Hypothalamus (tissue), 51 donors: ENCODE measurements at regions not wholly inside any gene's neighbourhood (a gene's known extent, or its start where the extent isn't known, plus 50 kb on each side); places are given as distances from the start of the nearest gene placed in this dataset.

Experiments used
- DNase-seq, 51 donors: peaks; one replicate each; lab custom pipeline; 2025; lab: John Stamatoyannopoulos, UW

DNA sequence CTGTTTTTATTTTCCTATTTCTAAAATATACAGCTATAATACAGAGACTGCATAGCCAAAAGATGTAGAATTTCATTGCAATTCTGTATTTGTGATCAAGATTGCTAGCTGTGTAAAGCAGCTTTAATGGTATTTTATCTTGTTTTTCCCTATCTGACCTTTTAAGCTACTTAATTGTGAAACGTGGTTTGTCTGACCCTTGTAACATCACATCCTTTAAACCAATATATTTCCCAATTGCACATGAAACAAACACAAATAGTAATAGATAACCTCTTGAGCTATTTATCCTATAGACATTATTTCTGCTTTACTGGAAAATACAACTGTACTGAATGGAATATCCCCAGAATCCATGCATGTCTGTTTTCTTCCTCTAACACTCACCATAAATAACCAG lies 112.2 kb upstream of the PLPPR4 start:
- DNase-seq: no peak

DNA sequence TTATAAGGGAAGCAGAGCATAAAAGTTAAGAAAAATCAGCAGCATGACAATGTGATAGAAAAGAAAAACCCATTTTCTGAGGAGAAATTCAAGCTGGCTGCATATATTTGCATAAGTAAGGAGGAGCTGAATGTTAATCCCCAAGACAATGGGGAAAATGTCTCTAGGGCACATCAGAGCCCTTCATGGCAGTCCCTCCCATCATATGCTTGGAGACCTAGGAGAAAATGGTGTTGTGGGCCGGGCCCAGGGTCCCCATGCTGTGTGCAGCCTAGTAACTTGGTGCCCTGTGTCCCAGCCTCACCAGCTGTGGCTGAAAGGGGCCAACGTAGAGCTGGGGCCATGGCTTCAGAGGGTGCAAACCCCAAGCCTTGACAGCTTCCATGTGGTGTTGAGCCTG lies 100.6 kb upstream of the PLPPR4 start:
- no peak for DNase-seq

DNA sequence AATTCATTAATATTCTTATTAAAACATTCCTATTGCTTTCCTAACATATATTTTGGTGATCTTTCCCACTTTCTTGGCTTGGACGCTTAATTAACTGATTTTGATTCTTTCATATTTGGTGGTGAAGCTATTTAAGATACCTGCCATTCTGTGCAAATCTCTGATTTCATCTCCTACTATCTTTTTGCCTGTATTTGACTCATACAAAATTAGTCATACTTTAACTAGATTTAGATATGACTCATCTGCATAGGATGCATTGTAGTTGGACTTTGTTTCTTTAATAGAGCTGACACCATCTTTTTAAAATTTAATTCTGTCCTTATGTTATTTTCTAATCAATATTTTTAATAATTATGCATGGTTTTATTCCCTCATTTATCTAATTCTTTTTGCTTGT lies 93.8 kb upstream of the PLPPR4 start:
- DNase-seq: no peak

DNA sequence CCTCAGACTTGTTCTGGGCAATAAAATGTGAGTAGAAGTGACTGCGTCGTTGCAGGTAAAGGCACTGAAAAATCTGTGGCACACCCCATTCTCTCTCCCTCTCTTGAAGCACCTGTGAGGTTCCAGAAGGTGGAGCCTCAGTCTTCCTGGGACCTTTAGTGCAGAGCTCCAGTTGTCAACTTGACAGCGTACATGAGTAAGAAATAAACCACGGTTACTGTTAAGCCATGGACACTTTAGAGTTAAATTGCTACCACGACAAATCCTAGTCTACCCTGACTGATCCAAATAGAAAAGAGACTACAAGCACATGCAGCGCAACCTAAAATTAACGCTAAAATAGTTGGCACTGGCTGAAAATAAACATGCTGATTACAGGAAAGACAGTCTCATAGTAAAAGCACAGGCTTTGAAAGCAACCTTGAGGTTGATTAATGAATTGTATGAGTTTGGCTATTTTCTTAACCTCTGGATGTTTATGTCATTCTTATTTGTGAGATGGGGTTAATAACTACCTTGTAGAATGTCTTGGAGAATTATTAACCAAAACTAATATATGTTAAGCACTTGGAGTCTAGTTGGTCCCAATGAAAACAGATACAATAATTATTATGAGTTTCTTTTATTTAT lies 93.0 kb upstream of the PLPPR4 start:
- DNase-seq: no peak

DNA sequence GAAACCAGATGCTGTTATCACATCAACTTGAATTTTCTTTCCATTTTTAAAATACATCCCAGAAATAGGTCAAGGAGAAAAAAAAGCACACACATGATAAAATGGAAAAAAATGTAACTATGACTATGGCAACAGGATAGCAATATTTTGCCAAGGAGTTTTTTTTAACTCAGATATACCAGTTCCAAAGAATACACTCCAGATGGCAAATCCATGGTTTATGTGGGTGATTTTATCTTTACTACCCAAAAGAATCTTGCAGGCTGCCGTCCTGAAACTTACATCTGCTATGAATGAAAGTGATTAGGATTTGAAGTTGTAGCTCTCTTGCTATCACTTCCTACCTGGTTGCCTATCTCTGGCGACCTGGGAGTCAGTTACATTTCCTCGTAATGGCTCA lies 91.0 kb upstream of the PLPPR4 start:
- no peak for DNase-seq

DNA sequence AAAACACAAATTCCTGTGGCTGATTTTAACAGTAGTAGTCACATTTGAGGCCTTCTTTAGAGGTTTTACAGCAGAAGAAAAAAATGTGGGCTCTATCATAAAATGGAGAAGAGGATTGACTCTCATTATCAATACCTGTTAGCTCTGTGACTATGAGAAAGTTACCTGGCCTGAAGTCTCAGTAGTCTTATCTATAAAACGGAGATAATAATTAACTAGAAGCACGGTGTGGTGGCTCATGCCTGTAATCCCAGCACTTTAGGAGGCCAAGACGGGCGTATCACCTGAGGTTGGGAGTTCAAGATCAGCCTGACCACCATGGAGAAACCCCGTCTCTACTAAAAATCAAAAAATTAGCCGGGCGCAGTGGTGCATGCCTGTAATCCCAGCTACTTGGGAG lies 90.4 kb upstream of the PLPPR4 start:
- no peak for DNase-seq

DNA sequence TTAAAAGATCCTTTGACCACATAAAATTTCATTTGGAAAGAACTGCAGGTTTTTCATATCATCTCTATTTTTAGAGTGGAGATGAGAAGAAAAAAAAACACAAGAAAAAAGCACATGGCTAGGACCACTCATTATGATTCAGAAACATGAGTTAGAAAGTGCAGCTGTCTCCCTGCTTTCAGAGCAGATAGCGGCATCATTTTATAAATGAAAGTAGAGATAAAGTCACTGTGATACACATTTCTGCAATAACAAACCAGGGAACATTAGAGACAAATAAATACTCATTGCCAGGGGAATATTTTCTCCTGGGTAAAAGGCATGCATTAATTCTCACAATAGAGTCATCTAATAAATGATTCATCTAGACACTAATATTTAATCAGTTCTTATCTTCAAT lies 87.5 kb upstream of the PLPPR4 start:
- DNase-seq: no peak

DNA sequence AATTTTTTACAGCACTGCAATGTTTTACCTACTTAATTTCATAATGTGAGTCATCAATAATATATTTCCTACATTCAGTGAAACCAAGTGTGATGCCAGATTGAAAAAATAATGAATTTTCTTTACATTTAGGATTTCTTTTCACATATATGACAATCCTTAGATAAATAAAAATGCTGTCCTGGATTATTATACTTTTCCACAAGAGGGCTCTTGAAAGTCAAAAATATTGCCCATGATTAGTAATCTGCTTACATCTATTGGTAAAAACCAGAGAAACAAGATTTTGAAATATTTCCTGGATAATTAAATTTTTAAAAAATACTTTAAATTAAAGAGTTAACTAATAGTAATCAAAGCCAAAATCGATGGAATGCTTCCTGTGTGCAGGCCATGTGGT lies 86.8 kb upstream of the PLPPR4 start:
- no peak for DNase-seq

DNA sequence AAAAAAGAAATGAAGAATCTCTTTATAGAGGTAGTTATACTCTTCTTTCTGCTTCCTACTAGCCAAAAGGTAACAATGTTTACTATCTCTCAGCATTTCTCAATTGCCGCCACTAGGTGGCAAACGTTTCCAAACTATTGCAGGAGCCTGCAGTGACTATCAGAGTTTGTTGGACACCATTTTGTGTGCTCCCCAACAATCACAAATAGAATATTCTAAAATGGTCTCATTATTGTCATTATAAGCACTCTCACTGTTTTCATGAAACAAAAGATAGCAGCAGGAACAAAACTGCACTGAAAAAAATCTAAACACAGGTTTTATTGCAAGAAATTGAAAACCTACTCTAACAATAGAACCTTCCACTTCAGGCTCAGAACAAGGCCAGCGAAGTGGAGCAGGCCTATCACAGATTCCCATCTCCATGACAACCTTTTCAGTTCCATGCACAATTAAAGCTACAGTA lies 83.9 kb upstream of the PLPPR4 start:
- peak in 45 of 51 donors; percentile 0 to 90 (median 37) for DNase-seq

DNA sequence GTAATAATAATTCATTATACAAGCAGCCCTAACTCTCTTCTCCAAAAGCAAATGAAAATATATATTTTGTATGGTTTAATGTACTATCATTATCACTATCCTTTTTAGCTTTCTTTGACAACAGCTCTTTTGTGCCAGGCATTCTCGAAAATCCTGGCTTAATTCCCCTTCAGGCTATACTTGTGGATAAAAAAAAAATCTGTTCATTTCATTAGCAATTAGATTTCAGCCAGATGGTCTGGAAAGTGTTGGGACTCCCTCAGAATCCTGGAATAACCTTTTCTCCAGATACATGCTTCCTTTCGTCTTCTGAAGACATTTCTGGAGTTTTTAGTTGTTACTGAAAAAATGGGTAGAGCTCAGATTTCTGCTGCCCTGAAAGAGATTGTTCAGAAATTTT lies 83.4 kb upstream of the PLPPR4 start:
- DNase-seq: no peak

DNA sequence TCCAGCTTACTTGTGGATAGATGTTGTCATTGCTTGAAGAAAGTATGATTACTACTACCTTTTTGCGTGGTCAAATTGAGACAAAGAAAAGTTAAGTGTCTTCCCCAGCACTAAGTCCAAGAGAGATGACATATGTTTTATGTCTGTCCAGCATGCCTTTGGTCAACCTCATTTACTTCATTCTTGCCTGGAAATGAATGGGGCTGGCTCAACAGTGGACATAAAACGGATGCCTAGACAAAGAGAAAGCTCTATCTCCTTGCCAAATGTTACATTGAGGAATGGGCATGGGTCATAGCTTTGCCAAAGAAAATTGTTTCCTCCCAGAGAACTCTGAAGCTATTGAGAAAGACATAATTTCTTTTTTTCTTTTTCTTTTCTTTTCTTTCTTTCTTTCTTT lies 82.4 kb upstream of the PLPPR4 start:
- no peak for DNase-seq

DNA sequence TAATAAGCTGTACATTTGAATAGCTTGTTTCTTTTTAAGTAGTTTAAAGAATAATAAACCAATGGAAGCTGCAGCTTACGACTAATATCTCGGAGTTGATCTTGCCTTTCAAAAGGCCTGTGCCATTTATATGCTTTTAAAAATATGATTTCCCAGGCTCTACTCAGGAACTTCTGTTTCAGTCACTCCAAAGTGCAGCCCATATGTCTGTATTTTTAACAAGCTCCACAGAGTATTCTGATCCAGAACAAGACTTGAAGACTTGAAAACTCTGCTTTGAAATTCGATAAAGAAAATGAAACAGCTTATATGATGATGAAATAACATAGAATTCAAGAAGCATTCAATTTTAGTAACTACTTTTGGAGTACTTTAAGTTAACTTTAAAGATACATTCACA lies 79.1 kb upstream of the PLPPR4 start:
- DNase-seq: no peak

DNA sequence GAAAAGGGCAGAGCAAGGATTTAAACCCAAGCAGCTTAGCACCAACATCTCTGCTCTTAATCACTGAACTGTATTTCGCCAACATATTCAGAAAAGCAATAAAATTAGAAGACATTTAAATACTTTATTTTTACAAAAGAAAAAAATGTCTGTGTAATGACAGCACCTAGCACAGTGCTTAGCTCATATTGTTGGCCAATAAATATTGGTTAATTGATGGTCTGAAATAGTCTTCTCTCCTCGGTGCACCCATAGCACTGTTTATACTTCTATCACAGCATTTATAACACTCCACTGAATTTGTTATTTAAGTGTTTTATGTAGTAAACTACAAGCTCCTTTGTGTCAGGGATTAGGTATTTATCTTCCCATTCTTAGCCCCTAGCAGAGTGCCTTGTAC lies 70.9 kb upstream of the PLPPR4 start:
- no peak for DNase-seq

DNA sequence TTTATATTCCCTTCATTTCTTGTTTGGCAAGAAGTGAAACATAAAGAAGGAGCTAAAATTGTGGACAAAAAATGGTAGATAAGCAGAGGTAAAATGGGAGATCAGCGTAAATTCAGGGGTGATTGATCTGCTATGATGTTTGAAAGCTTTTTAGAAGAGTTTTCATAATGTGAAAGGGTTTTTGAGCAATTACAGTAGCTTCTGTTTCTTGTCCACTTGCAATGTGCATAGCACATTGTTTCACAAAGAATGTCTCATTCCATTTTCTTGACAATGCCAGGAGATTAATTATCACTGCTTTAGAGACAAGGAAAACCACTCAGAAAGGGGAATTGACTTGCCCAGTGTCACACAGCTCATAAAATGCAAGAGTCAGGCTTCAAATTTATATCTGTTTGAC lies 65.9 kb upstream of the PLPPR4 start:
- no peak for DNase-seq

DNA sequence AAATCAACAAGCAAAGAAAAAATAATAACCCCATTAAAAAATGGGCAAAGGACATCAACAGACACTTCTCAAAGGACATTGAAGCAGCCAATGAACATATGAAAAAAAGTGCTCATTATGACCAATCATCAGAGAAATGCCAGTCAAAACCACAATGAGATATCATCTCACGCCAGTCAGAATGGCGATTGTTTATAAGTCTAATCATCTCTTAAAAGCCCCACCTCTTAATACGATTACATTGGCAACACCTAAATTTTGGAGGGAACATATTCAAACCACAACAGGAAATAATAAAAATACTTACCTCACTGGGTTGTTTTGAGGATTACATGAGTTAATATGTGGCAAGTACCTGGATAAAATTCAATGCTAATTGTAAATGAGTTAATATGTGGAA lies 57.1 kb upstream of the PLPPR4 start:
- DNase-seq: no peak
